ENCODE measurements at regions not wholly inside any gene's neighbourhood (a gene's known extent, or its start where the extent isn't known, plus 50 kb on each side); places are given as distances from the start of the nearest gene placed in this dataset.

- H3F3A ChIP-seq (replicated peaks; ENCODE audit: insufficient read depth) = no peaks in the 10 kb centered on the region
- H3K4me1 ChIP-seq (ENCODE audit: control insufficient read depth in 1 of 2, insufficient read depth in 2 of 2, low read depth in 1 of 2, low read length in 1 of 2) = no peaks in the 10 kb centered on the region; a peak in 1 of 4 replicates
- no peak for TF ChIP-seq RAD21 (IDR thresholded peaks at IDR 0.05; ENCODE audit: low read length)
- no peak for TF ChIP-seq USF1 (IDR thresholded peaks at IDR 0.05; ENCODE audit: borderline replicate concordance, low read depth)
- TF ChIP-seq RCOR1 (IDR thresholded peaks at IDR 0.05; ENCODE audit: low read length) = no peak
- no peak for TF ChIP-seq TEAD4 (IDR thresholded peaks at IDR 0.05; ENCODE audit: borderline replicate concordance, insufficient read depth)
- TF ChIP-seq USF2 (IDR thresholded peaks at IDR 0.05; ENCODE audit: borderline replicate concordance, low read depth, low read length) = no peak
- TF ChIP-seq POLR2AphosphoS5 (IDR thresholded peaks at IDR 0.05; ENCODE audit: low read depth, low read length) = no peak
- TF ChIP-seq FOSL2 (IDR thresholded peaks at IDR 0.05; ENCODE audit: borderline replicate concordance, low read depth) = no peak
- no peak overlapping the region for H3K4me3 ChIP-seq (ENCODE audit: low read depth in 2 of 2, low read length in 1 of 2)
- H3K79me2 ChIP-seq (ENCODE audit: insufficient read depth) = no peaks in the 10 kb centered on the region
- no peaks in the 10 kb centered on the region for H3K9me2 ChIP-seq
- ChIA-PET POLR2A (no interaction called here), CTCF (no interaction called here)
- no peaks in the 10 kb centered on the region for H3K27me3 ChIP-seq (ENCODE audit: insufficient read depth)
- no peaks in the 10 kb centered on the region for H3K9me3 ChIP-seq
- 94% methylated on average over 2 of the region's 2 CpGs for WGBS (ENCODE audit: low lambda C conversion rate)
- H2AFZ ChIP-seq (ENCODE audit: low read depth) = no peak overlapping the region
- H3K27ac ChIP-seq (ENCODE audit: low read depth in 2 of 2, low read length in 1 of 2) = no peak overlapping the region
- no peak for DNase-seq
- H3K4me2 ChIP-seq = no peak overlapping the region
- H3K36me3 ChIP-seq (replicated peaks in 1 of 2; ENCODE audit: control insufficient read depth in 1 of 2, insufficient read depth in 2 of 2, low read length in 1 of 2) = no peaks in the 10 kb centered on the region
- H3K9ac ChIP-seq = no peak overlapping the region
- H4K20me1 ChIP-seq (ENCODE audit: insufficient read depth) = no peaks in the 10 kb centered on the region
Observed at GRCh38 chr2:215486291-215487001, 50.6 kb upstream of the FN1 start.

Small RNA genes in the stretch of these regions (small RNA-seq; reads per million reads assigned to genes)
- gene AC093850.1 = 0 reads per million in 7 experiments

Data from SK-N-SH (cell line).